Upper lobe of left lung (tissue), 6 donors: ENCODE measurements at regions not wholly inside any gene's neighbourhood (a gene's known extent, or its start where the extent isn't known, plus 50 kb on each side); places are given as distances from the start of the nearest gene placed in this dataset.
"Not testable (repeated sequence)": the region's sequence is repeated elsewhere in the genome, so short reads cannot be mapped to it uniquely, and the experiment has no call there.

Source experiments
- ATAC-seq, 2 donors: fragments of 200-7000 bp; cut with Tn5 transposase; one replicate each; pipeline ENCODE4 v1.9.1; 2022; ENCODE audit warnings: mild to moderate bottlenecking in 2 of 2, moderate library complexity in 2 of 2; ENCODE audit not compliant: low FRiP score in 2 of 2
- DNase-seq, 2 donors: peaks; one replicate each; pipeline ENCODE4 v3.0.0-alpha.2; 2019 to 2020
- H3K27ac ChIP-seq, 4 donors: fragments of 200-600 bp; sonication (generic); one replicate each; pipeline ENCODE4 v1.5.1; 2016 to 2019
- H3K27me3 ChIP-seq, 4 donors: fragments of 200-600 bp; sonication (generic); one replicate each; pipeline ENCODE4 v1.5.1; 2017 to 2019
- H3K36me3 ChIP-seq, 4 donors: fragments of 200-600 bp; sonication (generic); one replicate each; pipeline ENCODE4 v1.5.1; 2016 to 2019
- H3K4me1 ChIP-seq, 4 donors: fragments of 200-600 bp; sonication (generic); one replicate each; pipeline ENCODE4 v1.5.1; 2018 to 2019
- H3K4me3 ChIP-seq, 4 donors: fragments of 200-600 bp; sonication (generic); one replicate each; pipeline ENCODE4 v1.5.1; 2017 to 2019; ENCODE audit warnings: mild to moderate bottlenecking in 2 of 4, moderate library complexity in 1 of 4
- H3K9me3 ChIP-seq, 4 donors: fragments of 200-600 bp; sonication (generic); one replicate each; pipeline ENCODE4 v1.5.1; 2018 to 2019
- EP300 ChIP-seq, 4 donors: sonication (generic); formaldehyde crosslinking; IDR thresholded peaks; one replicate each; pipeline ENCODE4 v1.5.1; 2017; ENCODE audit warnings: antibody characterized with exemption in 4 of 4, control low read depth in 2 of 4
- POLR2A ChIP-seq, 4 donors: fragments of 450-650 bp; IDR thresholded peaks; one replicate each; pipeline ENCODE4 v1.5.1; 2016 to 2017; ENCODE audit warnings: antibody characterized with exemption in 4 of 4, mild to moderate bottlenecking in 2 of 4
- POLR2AphosphoS5 ChIP-seq, 2 donors: sonication (generic); formaldehyde crosslinking; IDR thresholded peaks; one replicate each; pipeline ENCODE4 v1.5.1; 2017; ENCODE audit warnings: antibody characterized with exemption in 2 of 2
- WGBS, 2 donors: methylation state at CpG; one replicate each; pipeline ENCODE4 v1.1.5; 2017 to 2018; 5-methylcytosine and 5-hydroxymethylcytosine counted together
- TF ChIP-seq, protein P1 (sequence below), 6 experiments: fragments of 450-650 bp in 4 of 6; fragments of 200-600 bp in 2 of 6; sonication (generic) in 2 of 6; IDR thresholded peaks; one replicate each; pipeline ENCODE4 v1.5.1; 2016 to 2019; ENCODE audit warnings: antibody characterized with exemption in 6 of 6
- donor health status: DM: no; HTN: no; CAD: no; lungs with moderate emphysema.
- donor health status: DM: no; HTN: yes; CAD: no; lungs with severe emphysema.

GRCh38 chr5:112036206-112036605 is 279.2 kb upstream of the NREP start:
- no peak for DNase-seq
- no peak for ATAC-seq
- WGBS, 2 donors = 94% methylated on average over 5 of the region's 5 CpGs

DNA sequence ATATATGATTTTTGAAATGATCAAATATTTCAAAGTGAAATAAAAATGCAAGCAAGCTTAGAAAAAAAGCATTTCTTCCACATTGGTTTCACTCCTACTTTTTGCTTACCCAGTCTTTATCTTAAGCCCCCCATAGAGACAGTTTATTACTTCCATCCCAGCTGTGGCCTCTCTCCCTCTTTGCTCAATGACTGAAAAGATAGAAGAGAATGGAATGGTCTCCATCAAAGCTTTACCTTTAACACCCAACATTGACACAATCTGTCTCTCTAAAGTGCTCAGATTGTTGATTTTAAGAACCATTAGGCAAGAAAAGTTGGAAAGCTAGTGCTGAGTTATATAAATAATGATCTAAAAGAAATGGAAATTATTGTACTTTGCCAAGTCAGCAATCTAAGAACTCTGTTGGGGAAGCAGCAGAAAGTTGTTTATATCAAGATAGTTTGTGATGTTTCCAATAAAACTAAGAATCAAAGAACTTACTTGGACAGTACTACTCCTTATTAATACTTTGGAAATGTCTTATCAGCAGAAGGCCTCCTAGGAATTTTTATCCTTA is 277.5 kb upstream of the NREP start:
- DNase-seq (no peak), ATAC-seq (no peak)
- Histone ChIP-seq H3K36me3 (no peaks in the 10 kb centered on the region), H3K4me1 (no peaks in the 10 kb centered on the region), H3K4me3 (no peak overlapping the region), H3K27ac (no peak overlapping the region), H3K9me3 (no peaks in the 10 kb centered on the region), H3K27me3 (no peaks in the 10 kb centered on the region)
- TF ChIP-seq EP300 (IDR thresholded peaks at IDR 0.05) = no peak
- TF ChIP-seq, protein P1, sequence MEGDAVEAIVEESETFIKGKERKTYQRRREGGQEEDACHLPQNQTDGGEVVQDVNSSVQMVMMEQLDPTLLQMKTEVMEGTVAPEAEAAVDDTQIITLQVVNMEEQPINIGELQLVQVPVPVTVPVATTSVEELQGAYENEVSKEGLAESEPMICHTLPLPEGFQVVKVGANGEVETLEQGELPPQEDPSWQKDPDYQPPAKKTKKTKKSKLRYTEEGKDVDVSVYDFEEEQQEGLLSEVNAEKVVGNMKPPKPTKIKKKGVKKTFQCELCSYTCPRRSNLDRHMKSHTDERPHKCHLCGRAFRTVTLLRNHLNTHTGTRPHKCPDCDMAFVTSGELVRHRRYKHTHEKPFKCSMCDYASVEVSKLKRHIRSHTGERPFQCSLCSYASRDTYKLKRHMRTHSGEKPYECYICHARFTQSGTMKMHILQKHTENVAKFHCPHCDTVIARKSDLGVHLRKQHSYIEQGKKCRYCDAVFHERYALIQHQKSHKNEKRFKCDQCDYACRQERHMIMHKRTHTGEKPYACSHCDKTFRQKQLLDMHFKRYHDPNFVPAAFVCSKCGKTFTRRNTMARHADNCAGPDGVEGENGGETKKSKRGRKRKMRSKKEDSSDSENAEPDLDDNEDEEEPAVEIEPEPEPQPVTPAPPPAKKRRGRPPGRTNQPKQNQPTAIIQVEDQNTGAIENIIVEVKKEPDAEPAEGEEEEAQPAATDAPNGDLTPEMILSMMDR (IDR thresholded peaks at IDR 0.05) = no peak
- TF ChIP-seq POLR2AphosphoS5 (IDR thresholded peaks at IDR 0.05) = no peak
- TF ChIP-seq POLR2A (IDR thresholded peaks at IDR 0.05) = no peak

More at GRCh38 chr5:112036206-112036605, 279.2 kb upstream of the NREP start:
- TF ChIP-seq EP300 (IDR thresholded peaks at IDR 0.05) = no peak
- TF ChIP-seq, protein P1 (IDR thresholded peaks at IDR 0.05) = no peak
- no peak for TF ChIP-seq POLR2AphosphoS5 (IDR thresholded peaks at IDR 0.05)
- TF ChIP-seq POLR2A (IDR thresholded peaks at IDR 0.05) = no peak
- no peaks in the 10 kb centered on the region for H3K9me3 ChIP-seq
- H3K27me3 ChIP-seq = no peaks in the 10 kb centered on the region
- H3K27ac ChIP-seq = no peak overlapping the region
- H3K36me3 ChIP-seq = no peaks in the 10 kb centered on the region
- no peaks in the 10 kb centered on the region for H3K4me1 ChIP-seq
- H3K4me3 ChIP-seq = no peak overlapping the region

DNA sequence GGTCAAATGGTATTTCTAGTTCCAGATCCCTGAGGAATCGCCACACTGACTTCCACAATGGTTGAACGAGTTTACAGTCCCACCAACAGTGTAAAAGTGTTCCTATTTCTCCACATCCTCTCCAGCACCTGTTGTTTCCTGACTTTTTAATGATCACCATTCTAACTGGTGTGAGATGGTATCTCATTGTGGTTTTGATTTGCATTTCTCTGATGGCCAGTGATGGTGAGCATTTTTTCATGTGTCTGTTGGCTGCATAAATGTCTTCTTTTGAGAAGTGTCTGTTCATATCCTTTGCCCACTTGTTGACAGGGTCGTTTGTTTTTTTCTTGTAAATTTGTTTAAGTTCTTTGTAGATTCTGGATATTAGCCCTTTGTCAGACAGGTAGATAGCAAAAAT is 269.9 kb upstream of the NREP start:
- not testable (repeated sequence) for H3K4me3 ChIP-seq, H3K9me3 ChIP-seq
- 78 to 79% methylated on average over 3 of the region's 3 CpGs for WGBS, 2 donors

DNA sequence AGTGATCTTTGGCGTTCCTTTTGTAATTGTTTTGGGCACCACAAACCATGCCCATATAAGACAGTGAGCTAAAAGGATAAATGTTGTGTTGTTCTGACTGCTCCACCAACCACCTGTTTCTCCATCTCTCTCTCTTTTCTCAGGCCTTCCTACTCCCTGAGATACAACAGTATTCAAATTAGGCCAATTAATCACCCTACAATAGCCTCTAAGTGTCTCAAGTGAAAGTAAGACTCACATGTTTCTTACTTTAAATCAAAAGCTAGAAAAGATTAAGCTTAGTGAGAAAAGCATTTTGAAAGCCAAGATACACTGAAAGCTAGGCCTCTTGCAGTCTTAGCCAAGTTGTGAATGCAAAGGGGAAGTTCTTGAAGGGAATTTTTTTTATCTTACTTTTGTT is 268.8 kb upstream of the NREP start:
- ATAC-seq (no peak), DNase-seq (no peak)
- Histone ChIP-seq H3K9me3 (no peaks in the 10 kb centered on the region), H3K36me3 (no peaks in the 10 kb centered on the region), H3K4me1 (no peaks in the 10 kb centered on the region), H3K4me3 (no peak overlapping the region), H3K27me3 (no peaks in the 10 kb centered on the region), H3K27ac (no peak overlapping the region)
- TF ChIP-seq POLR2AphosphoS5 (IDR thresholded peaks at IDR 0.05) (no peak), POLR2A (IDR thresholded peaks at IDR 0.05) (no peak), EP300 (IDR thresholded peaks at IDR 0.05) (no peak)
- TF ChIP-seq, protein P1 (IDR thresholded peaks at IDR 0.05) = no peak
- WGBS, 2 donors = 4 to 32% methylated on average over 1 of the region's 1 CpG

More for the DNA sequence above, 269.9 kb upstream of the NREP start:
- DNase-seq, H3K36me3 ChIP-seq, H3K27me3 ChIP-seq, H3K27ac ChIP-seq, H3K4me1 ChIP-seq, ATAC-seq: not testable (repeated sequence)

GRCh38 chr5:112024769-112025168 is 267.8 kb upstream of the NREP start:
- TF ChIP-seq EP300 (IDR thresholded peaks at IDR 0.05) (no peak), POLR2A (IDR thresholded peaks at IDR 0.05) (no peak), POLR2AphosphoS5 (IDR thresholded peaks at IDR 0.05) (no peak)
- TF ChIP-seq, protein P1 (IDR thresholded peaks at IDR 0.05) = no peak
- ATAC-seq (no peak), DNase-seq (no peak)
- H3K27me3 ChIP-seq = no peaks in the 10 kb centered on the region
- H3K9me3 ChIP-seq = no peaks in the 10 kb centered on the region
- no peaks in the 10 kb centered on the region for H3K36me3 ChIP-seq
- H3K4me1 ChIP-seq = no peaks in the 10 kb centered on the region
- no peak overlapping the region for H3K4me3 ChIP-seq
- 69 to 82% methylated on average over 2 of the region's 2 CpGs for WGBS, 2 donors
- H3K27ac ChIP-seq = no peak overlapping the region
